Superior temporal gyrus (tissue), 1 donor: ENCODE measurements at regions not wholly inside any gene's neighbourhood (a gene's known extent, or its start where the extent isn't known, plus 50 kb on each side); places are given as distances from the start of the nearest gene placed in this dataset.
"Not testable (repeated sequence)": the region's sequence is repeated elsewhere in the genome, so short reads cannot be mapped to it uniquely, and the experiment has no call there.

Experiments
- DNase-seq: peaks from one replicate; pipeline ENCODE4 v3.0.0-alpha.2; 2016; ENCODE audit errors: extremely low spot score

GRCh38 chr6:93954584-93954983 lies 535.2 kb upstream of the EPHA7 start:
- no peak for DNase-seq

- peak; percentile 17 for DNase-seq
Measured at GRCh38 chr6:93943661-93944060, 524.3 kb upstream of the EPHA7 start.

GRCh38 chr6:93940381-93940780 lies 521.0 kb upstream of the EPHA7 start:
- DNase-seq: no peak

DNA sequence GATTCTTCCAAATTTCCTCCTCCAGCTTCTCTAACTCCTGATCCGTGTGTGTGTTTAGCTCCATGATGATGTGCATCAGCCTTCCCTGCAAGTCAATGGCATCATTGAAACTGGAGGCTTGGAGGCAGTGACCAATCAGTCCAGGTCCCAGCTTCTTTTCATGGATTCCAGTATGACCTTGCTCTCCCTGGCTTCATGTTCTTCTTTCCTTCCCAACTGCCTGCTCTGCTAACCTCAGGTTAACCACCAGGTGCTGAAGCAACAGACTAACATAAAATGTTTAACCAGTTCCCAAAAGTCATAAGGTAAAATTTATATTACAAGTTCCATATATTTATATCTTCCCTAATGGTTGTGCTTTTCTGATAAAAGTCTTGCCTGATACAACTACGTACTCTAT lies 512.8 kb upstream of the EPHA7 start:
- DNase-seq: no peak

GRCh38 chr6:93927731-93928130 lies 508.4 kb upstream of the EPHA7 start:
- DNase-seq: no peak

- no peak for DNase-seq
Measured at GRCh38 chr6:93919365-93919764, 500.0 kb upstream of the EPHA7 start.

GRCh38 chr6:93918258-93918657 lies 498.9 kb upstream of the EPHA7 start:
- no peak for DNase-seq

- no peak for DNase-seq
Measured at GRCh38 chr6:93917216-93917615, 497.9 kb upstream of the EPHA7 start.

- DNase-seq: no peak
Measured at GRCh38 chr6:93916716-93917115, 497.4 kb upstream of the EPHA7 start.

- no peak for DNase-seq
Measured at GRCh38 chr6:93915961-93916360, 496.6 kb upstream of the EPHA7 start.

GRCh38 chr6:93902517-93902916 lies 483.2 kb upstream of the EPHA7 start:
- DNase-seq: no peak

DNA sequence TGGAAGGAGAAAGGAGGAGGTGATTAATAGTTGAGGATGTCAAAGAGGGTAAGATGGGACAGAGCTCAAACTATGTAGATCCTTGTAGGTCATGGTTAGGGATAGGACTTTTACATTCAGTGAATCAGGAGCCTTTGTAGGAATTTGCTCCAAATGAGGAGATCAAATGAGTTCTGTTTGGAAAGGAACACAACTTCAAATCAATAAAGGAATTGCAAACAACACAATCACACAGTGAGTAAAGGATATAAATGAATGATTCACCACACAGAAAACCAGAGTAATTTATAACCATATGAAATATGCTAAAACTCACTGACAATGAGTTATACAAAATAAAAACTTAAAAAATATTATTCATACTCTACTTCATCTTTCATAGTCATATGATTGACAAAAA lies 480.8 kb upstream of the EPHA7 start:
- no peak for DNase-seq

- DNase-seq: no peak
Measured at GRCh38 chr6:93896081-93896480, 476.7 kb upstream of the EPHA7 start.

DNA sequence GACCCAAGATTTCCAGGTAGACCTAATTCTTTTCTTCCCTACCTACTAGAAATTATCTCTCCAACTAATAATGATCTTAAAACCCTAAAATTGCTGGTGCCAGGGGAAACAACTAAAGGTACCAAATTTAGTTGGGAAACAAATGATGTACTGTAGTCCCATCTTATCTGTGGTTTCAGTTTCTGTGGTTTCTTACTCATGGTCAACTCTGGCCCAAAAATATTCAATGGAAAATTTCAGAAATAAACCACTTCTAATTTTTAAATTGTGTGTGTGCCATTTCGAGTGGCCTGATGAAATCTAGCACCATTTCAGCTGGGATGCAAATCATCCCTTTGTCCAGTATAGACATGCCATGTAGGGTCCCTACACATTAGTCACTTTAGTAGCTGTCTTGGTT lies 475.2 kb upstream of the EPHA7 start:
- no peak for DNase-seq

- DNase-seq: no peak
Measured at GRCh38 chr6:93889713-93890112, 470.4 kb upstream of the EPHA7 start.

GRCh38 chr6:93886416-93886815 lies 467.1 kb upstream of the EPHA7 start:
- no peak for DNase-seq

GRCh38 chr6:93859971-93860370 lies 440.6 kb upstream of the EPHA7 start:
- no peak for DNase-seq

DNA sequence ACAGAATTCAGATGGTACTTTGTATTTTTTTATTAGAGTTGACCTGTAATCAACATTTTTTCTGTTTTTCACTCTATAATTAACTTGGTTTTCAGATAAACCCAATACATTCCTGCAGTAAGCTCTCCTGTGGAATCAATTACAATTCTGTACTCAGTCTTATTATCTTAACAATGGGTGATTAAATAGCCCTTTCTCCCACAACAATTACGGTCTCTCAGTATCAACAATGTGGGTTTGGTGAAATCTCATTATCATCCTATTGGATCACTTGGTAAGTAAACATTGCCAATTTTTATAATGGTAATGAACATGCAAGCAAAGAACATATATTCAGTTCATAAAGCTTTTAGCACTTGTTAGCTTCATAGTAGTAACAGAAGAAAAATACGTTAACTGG lies 438.9 kb upstream of the EPHA7 start:
- no peak for DNase-seq

GRCh38 chr6:93849857-93850256 lies 430.5 kb upstream of the EPHA7 start:
- no peak for DNase-seq

DNA sequence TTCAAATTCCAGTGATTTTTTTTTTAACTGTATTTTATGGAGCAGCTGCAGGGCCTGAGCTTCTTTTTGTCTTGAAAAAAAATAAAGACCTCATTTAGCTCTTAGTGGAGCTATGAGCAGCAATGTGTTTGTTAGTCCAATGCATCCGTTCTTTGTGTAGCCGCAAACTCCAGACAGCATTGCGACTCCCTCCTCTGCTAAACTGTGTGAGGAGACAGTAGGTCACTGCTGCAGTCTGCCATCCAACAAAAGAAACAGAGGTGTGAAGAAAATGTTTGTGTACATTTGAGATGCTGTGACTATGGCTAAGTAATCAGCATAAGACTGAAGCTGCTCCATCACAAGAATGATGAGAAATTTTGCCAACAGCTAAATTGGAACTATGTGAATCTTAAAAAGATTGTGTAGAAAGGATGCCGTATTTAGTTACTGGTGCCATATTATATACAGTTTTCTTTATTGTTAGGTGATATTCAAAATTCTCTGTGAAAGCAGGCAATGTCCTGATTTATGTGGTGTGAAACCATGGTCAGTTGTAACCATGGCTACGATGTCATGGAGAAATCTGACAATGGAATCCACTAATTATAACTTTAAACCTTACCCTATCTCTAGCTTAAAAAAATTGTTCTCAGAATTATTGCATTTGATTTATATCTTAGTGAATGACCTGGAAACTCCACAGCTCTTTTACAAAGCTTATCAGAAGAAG lies 428.8 kb upstream of the EPHA7 start:
- peak; percentile 40 for DNase-seq

DNA sequence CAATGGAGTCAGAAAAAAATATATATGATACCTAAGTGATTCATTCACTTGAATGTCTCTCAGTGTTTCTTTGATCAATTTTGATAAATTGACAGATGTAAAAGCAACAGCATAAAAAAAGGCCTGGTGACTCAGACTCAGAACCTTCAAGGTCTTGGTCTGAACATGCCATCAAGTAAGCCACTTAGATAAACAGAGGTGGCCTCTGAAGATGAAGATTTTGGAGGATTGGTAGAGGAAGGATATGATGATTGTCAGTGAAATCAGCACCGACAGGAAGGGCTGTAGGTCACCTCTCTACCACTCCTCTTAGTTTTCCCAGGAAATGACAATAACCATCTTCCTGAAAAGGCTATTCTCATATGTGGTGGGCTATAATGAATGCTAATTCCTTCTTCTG lies 422.8 kb upstream of the EPHA7 start:
- DNase-seq: no peak

GRCh38 chr6:93835451-93836145 lies 416.2 kb upstream of the EPHA7 start:
- not testable (repeated sequence) for DNase-seq

DNA sequence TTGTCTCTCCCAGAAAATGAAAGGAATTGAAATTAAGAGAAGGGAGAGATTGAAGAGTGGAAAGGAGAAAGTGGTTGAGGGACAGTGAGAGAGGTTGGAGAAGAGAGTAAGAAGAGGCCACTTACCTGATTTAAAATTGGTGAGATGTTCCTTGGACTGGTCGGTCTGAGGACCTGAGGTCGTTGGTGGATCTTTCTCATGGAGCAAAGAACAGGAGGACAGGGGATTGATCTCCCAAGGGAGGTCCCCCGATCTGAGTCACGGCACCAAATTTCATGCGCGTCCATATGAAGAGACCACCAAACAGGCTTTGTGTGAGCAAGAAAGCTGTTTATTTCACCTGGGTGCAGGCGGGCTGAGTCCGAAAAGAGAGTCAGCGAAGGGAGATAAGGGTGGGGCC lies 415.7 kb upstream of the EPHA7 start:
- DNase-seq: not testable (repeated sequence)

DNA sequence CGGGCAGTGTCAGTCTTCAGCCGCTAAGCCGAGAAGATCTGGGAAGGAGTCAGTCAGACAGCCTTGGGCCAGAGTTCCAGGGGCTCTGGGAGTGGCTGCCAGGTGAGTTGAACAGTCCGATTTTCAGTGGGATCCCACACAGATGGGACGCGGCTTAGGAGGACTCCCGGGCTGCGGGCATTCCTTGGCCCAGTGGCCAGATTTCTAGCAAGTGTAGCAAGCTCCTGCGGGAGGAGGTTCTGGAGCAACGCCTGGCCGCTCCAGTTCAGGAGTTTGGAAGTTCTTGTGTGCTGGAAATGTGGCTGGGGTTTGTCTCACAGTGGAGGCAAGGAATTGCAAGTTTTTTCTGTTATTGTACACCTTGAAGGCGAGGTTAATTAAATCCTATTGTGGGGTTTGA lies 414.0 kb upstream of the EPHA7 start:
- not testable (repeated sequence) for DNase-seq
